ENCODE measurements at regions not wholly inside any gene's neighbourhood (a gene's known extent, or its start where the extent isn't known, plus 50 kb on each side); places are given as distances from the start of the nearest gene placed in this dataset.

DNA sequence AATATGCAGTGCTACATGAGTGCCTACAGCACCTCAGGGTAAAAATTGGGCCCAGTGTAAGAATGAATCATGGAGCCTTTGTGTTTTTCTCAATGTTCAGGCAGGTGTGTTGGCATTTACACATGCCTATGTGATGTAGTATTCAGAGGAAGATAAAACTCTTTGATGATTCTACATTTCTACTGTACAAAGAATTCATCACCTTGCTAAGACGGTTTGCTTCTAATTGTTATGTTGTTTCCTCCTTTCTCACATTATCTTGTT, 867.3 kb downstream of the TTLL7 start:
- TF ChIP-seq, protein P1, sequence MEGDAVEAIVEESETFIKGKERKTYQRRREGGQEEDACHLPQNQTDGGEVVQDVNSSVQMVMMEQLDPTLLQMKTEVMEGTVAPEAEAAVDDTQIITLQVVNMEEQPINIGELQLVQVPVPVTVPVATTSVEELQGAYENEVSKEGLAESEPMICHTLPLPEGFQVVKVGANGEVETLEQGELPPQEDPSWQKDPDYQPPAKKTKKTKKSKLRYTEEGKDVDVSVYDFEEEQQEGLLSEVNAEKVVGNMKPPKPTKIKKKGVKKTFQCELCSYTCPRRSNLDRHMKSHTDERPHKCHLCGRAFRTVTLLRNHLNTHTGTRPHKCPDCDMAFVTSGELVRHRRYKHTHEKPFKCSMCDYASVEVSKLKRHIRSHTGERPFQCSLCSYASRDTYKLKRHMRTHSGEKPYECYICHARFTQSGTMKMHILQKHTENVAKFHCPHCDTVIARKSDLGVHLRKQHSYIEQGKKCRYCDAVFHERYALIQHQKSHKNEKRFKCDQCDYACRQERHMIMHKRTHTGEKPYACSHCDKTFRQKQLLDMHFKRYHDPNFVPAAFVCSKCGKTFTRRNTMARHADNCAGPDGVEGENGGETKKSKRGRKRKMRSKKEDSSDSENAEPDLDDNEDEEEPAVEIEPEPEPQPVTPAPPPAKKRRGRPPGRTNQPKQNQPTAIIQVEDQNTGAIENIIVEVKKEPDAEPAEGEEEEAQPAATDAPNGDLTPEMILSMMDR (IDR thresholded peaks at IDR 0.05): no peak
- TF ChIP-seq EP300 (IDR thresholded peaks at IDR 0.05): no peak
- TF ChIP-seq POLR2AphosphoS5 (IDR thresholded peaks at IDR 0.05): no peak
- TF ChIP-seq POLR2A (IDR thresholded peaks at IDR 0.05): no peak

Measured in stomach (tissue), 4 donors.